Stimulated activated CD4-positive, alpha-beta T cell treated with anti-CD3 and anti-CD28 coated beads, Interleukin-2, amount 100 ng/mL, for 48 hours (primary cell): ENCODE measurements at regions not wholly inside any gene's neighbourhood (a gene's known extent, or its start where the extent isn't known, plus 50 kb on each side); places are given as distances from the start of the nearest gene placed in this dataset.
A peak's percentile ranks its signal among the peaks of the same experiment; 100 is the strongest.
"Not testable (repeated sequence)": the region's sequence is repeated elsewhere in the genome, so short reads cannot be mapped to it uniquely, and the experiment has no call there.

Experiments
- DNase-seq, 2 donors: peaks; one replicate each; pipeline ENCODE4 v3.0.0-alpha.2; 2020

DNA sequence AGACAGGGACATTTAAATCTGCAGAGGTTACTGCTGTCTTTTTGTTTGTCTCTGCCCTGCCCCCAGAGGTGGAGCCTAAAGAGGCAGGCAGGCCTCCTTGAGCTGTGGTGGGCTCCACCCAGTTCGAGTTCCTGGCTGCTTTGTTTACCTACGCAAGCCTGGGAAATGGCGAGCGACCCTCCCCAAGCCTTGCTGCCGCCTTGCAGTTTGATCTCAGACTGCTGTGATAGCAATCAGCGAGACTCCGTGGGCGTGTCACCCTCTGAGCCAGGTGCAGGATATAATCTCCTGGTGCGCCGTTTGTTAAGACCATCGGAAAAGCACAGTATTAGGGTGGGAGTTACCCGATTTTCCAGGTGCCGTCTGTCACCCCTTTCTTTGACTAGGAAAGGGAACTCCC is 93.3 kb downstream of the ANKRD30BL start:
- DNase-seq: not testable (repeated sequence)

DNA sequence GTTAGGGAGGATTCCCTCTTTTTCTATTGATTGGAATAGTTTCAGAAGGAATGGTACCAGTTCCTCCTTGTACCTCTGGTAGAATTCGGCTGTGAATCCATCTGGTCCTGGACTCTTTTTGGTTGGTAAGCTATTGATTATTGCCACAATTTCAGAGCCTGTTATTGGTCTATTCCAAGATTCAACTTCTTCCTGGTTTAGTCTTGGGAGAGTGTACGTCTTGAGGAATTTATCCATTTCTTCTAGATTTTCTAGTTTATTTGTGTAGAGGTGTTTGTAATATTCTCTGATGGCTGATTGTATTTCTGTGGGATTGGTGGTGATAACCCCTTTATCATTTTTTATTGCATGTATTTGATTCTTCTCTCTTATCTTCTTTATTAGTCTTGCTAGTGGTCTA is 96.4 kb downstream of the ANKRD30BL start:
- not testable (repeated sequence) for DNase-seq

DNA sequence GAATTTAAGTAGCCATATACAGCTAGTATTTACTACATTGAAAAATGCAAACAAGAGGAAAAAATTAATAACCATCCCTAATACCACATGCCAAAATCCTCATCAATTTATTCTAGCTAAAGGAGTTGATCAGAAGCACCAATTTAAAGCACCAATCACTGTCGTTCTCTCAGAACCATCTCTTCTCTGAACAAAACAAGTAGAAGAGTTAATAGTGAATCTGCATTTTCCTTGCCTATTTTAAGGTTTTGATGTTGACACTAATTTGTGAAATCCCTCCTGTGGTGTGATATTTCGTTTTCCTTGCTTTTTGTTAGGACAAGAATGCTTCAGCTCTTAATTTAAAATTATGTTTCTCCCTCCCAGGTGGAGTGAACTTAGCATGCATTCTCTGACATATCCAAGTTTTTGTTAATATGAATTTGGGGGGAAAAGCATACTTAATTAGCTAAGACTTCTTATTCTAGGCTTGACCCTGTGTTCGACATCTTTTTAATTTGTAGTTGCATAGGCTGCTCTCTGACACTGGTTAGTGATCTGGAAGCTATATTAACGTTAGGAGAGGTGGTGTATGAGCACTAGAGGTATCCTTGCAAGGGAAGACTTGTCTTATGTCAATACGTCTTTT is 122.0 kb downstream of the ANKRD30BL start:
- not testable (repeated sequence) for DNase-seq

DNA sequence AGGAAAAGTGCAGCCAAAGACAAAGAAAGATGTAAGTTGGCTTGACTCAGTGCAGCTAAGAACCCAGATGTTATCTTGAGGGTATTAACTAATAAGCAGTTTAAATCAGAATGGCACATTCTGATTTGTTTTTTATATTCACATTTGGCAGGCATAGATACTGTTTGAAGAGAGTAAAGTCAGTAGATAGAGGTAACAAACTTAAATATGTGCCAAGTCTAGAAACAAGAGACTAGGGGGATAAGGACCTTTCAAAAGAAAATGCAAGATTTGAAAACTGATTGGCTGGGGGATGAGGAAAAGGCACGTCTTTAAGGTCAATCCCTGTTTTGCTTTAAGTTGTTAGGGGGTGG is 122.9 kb downstream of the ANKRD30BL start:
- not testable (repeated sequence) for DNase-seq

DNA sequence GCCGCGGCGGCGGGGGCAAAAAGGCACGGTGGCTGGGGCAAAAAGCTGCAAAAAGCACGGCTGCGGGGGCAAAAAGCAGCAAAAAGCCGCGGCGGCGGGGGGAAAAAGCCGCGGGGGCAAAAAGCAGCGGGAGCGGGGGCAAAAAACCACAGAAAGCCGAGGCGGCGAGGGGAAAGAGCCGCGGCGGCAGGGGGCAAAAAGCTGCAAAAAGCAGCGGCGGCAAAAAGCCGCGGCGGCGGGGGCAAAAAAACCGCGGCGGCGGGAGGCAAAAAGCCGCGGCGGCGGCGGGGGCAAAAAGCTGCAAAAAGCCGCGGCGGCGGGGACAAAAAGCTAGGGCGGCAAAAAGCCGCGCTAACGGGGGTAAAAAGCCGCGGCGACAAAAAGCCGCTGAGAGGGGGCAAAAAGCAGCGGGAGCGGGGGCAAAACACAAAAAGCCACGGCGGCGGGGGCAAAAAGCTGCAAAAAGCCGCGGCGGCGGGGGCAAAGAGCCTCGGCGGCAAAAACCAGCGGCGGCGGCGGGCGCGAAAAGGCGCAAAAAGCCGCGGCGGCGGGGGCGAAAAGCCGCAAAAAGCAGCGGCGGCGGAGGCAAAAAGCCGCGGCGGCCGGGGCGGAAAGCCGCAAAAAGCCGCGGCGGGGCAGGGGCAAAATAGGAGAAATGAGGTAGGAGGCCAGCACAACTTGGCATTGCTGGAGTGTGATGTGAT is 123.4 kb downstream of the ANKRD30BL start:
- peak in 1 of 2 donors; percentile 0 for DNase-seq

DNA sequence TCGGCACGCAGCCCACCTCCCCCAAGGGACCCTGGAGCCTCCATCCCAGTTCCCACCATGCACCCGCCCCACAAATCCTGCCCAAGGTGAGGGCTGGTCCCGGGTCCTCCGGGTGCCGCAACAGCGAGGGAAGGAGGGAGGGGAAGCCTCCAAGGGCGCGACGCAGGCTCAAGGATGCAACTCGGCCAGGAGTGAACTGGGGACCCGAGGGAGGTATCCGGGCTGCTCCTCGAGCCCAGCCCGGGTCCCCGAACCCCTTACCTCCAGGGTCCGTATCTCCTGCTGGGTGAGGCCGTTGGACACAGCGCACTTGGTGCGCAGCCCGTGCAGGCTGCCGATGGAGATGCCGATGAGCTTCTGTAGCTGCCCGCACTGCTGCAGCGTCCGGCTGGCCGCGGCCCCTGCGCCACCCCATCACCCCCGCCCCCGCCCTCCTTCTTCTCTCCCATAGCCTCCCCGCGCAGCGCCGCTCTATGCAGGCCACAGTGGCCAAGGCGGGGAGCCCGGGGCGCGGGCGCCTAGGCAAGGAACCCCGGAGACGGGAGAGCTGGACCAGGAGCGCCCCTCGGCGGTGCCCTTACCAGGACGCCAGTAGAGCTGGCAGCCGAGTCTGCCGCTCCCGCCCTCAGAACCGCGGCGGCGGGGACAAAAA is 124.1 kb downstream of the ANKRD30BL start:
- no peak for DNase-seq

DNA sequence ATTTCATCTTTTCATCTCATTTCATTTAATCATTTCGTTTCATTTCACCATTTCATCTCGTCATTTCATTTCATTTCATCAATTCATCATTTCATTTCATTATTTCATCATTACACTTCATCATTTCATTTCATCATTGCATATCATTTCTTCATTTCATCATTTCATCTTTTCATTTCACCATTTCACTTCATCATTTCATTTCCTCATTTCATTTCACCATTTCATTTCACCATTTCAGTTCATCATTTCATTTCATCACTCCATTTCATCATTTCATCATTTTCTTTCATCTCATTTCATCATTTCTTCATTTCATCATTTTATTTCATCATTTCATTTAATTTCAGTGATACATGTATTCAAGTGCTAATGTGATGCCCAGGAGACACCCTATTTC is 127.1 kb downstream of the ANKRD30BL start:
- no peak for DNase-seq

DNA sequence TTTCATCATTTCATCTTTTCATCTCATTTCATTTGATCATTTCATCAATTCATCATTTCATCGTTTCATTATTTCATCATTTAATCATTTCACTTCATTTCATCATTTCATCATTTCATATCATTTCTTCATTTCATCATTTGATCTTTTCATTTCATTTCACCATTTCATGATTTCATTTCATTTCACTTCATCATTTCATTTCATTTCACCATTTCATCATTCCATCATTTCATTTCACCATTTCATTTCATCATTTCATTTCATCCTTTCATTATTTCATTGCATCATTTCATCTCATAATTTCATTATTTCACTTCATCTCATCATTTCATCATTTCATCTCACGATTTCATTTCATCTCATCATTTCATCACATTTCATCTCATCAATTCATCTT is 127.8 kb downstream of the ANKRD30BL start:
- DNase-seq: no peak

DNA sequence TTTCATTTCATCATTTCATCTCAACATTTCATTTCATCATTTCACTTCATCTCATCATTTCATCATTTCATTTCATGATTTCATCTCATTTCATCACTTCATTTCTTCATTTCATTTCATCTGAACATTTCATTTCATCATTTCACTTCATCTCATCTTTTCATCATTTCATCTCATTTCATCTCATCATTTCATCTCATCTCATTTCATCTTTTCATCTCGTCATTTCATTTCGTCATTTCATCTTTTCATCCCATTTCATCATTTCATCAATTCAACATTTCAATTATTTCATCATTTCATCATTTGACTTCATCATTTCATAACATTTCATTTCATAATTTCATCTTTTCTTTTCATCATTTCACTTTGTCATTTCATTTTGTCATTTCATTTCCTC is 128.4 kb downstream of the ANKRD30BL start:
- no peak for DNase-seq

DNA sequence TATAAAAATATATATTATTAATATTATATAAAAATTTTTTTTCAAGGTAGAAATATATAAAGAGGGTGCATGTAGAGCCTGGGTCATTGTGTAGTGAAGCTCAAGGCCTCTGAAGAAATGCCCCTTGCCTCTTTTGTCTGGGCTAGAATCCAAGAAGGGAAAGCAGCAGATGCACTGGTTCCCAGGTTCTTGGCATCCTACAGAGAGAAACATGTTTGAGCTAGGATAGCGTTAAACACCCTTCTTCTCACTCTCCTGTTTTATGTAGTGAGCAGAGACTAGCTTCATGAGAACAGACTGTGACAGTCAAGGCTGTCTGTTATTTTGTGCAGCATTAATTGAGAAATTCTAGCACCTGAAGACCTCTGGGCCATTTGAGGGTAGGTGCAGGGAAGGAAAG is 149.7 kb downstream of the ANKRD30BL start:
- not testable (repeated sequence) for DNase-seq

DNA sequence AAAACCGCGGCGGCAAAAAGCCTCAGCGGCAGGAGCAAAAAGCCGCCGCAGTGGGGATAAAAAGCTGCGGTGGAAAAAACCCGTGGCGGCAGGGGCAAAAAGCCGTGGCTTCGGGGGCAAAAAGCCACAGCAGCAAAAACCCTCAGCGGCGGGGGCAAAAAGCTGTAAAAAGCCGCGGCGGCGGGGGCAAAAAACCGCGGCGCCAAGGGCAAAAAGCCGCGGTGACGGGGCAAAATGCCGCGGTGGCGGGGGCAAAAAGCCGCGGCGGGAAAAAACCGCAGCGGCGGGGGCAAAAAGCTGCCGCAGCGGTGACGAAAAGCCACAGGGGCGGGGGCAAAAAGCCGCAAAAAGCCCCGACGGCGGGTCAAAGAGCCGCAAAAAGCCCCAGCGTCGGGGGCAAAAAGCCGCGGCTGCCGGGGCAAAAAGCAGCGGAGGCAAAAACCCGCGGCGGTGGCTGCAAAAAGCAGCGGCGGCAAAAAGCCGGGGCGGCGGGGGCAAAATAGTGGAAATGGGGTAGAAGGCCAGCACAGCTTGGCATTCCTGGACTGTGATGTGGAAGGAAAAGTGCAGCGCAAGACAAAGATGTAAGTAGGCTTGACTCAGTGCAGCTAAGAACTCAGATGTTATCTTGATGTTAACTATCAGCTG is 151.8 kb downstream of the ANKRD30BL start:
- DNase-seq: no peak

DNA sequence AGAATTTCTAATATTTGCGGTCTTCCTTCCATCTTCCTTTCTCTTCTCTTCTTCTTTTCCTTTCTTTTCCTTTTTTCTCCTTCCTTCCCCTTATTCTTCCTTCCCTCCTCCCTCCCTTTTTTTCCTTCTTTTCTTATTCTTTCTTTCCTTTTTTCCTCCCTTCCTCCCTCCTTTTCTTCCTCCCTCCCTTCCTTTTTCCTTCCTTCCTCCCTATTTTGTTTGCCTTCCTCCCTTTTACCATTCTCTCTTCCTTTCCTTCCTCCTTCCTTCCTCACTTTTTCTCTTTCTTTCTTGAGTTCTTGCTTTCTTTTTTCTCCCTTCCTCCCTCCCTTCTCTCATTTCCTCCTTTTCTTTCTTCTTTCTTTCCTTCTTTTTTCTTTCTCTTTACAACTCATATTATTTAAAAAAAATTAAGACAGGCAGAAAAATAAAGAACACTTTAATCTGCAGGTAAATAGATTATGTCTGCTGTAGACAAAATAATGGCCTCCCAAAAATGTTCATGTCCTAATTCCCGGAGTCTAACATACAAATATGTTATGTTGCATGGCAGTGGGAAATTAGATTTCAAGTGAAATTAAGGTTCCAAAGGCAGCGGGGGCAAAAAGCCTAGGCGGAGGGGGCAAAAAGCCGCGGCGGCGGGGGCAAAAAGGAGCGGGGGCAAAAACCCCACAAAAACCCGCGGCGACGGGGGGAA is 152.4 kb downstream of the ANKRD30BL start:
- no peak for DNase-seq

DNA sequence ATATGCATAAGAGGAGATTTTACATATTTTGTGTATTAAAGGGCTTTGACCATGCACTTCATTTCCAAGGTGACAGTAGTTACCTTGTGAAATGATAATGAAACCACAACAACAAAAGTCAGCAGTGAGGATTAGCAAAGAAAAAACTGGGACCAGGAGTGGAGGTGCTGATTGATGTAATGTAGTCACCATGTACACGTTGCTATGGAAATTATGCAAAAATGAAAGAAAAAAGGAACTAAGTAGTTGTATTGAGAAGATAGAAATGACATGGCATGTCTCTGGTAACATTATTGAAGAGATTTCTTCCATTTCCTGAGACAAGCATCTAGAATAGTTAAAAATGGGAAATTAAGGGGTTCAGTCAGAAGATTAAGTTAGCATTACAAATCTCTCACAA is 171.0 kb downstream of the ANKRD30BL start:
- not testable (repeated sequence) for DNase-seq

DNA sequence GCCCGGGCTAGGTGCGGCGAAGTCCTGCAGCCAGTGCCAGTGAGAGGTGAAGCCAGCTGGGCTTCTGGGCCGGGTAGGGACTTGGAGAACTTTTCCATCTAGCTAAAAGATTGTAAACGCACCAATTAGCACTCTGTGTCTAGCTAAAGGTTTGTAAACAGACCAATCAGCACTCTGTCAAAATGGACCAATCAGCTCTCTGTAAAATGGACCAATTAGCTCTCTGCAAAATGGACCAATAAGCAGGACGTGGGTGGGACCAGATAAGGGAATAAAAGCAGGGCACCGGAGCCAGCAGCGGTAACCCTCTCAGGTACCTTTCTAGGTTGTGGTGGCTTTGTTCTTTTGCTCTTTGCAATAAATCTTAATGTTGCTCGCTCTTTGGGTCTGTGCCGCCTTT is 195.1 kb downstream of the ANKRD30BL start:
- DNase-seq: not testable (repeated sequence)

DNA sequence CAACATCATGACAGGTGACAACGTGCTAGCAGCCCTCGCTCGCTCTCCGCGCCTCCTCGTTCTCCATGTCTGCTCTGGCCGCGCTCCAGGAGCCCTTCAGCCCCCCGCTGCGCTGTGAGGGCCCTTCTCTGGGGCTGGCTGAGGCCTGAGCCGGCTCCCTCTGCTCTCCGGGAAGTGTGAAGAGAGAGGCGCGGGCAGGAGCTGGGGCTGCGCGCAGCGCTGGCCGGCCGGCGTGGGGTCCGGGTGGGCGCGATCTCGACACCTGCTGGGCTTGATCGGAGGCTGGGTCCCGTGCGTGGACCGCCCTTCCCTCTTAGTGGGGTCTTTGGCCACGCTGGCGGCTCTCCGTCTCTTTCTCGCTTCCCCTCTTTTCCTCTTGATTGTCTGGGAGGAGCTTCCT is 195.5 kb downstream of the ANKRD30BL start:
- DNase-seq: no peak

DNA sequence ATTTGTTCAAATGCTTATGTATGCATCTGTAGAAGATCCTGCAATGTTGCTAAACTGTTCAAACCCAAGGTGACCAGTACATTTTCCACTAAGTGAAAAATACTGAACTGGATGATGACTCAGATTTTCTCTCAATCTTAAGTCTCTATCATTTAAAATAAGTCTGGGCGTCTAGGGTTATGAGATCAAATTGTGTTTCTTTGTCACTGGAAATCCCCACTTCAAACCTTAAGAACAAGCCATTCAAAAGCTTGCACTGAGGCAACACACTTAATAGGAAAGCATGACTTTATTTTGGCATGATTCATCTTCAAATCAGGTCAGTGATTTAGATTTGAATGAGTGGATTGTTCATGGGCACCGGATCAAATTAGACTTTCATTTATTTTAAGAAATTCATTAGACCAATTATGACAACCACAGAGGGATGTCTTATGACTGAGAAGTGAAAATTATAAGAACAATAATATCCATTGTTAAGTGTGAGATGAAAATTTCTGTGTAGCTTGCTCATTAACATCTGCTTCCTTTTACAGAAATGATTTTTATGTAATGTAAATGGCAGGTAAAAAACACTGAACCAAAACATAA is 203.6 kb downstream of the ANKRD30BL start:
- not testable (repeated sequence) for DNase-seq

DNA sequence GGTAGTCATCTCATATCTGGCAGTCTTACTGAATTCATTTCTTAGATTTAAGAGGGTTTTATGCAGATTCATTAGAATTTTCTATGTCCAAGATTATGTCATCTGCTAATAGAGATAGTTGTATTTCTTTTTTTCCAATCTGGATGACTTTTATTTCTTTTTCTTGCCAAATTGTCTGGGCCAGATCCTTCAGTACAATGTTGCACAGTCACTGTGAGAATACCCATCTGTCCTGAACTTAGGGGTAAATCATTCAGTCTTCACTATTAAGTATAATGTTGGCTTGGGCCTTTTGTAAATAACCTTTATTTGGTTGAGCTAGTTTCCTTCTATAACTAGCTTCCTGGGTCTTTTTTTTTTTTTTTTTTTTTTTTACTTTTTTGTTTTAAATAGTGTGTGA is 213.1 kb downstream of the ANKRD30BL start:
- DNase-seq: not testable (repeated sequence)

DNA sequence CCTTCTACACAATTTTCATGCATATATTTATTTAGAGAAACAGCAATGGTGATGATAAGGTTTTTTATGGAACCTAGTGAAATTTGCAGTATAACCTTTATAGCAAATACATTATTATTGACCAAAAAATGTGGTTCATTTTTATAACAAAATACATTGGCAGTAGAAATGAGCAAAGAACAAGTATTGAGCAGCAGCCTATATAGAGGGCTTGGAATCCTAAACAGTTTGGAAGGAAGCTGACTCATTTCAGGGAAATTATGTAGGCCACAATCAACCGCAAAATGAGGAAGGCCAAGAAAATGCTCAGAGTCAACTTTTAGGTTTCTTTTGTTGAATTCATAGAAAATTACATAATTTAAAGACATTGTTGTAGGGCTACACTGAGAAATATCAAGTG is 238.5 kb downstream of the ANKRD30BL start:
- not testable (repeated sequence) for DNase-seq

DNA sequence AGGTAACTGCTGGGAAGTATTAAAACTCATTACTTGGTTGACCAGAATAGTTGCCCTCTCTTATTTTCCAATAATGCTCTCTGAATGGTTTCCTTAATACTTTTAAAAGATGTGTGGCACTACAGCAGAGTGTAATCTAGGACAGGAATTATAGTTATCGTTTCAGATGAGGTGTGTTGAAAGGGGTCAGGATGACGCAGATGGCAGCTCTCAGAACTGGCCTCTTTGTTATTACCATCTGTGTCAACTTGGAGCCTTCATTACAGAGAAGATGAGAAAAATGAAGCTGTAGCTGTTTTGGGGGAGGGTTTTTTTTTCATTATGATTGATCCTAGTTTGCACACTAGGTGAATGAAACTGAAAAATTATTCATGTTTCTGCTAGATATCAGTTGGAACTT is 238.9 kb downstream of the ANKRD30BL start:
- not testable (repeated sequence) for DNase-seq
